ENCODE measurements at regions not wholly inside any gene's neighbourhood (a gene's known extent, or its start where the extent isn't known, plus 50 kb on each side); places are given as distances from the start of the nearest gene placed in this dataset.

- no peak for TF ChIP-seq POLR2AphosphoS5 (IDR thresholded peaks at IDR 0.05)
- TF ChIP-seq CTCF (IDR thresholded peaks at IDR 0.05), result no peak
- TF ChIP-seq POLR2A (IDR thresholded peaks at IDR 0.05), result no peak
Observed at GRCh38 chr12:74896186-74896585, 313.5 kb downstream of the KCNC2 start.
